AG09319 (cell line): ENCODE measurements at regions not wholly inside any gene's neighbourhood (a gene's known extent, or its start where the extent isn't known, plus 50 kb on each side); places are given as distances from the start of the nearest gene placed in this dataset.
"Not testable (repeated sequence)": the region's sequence is repeated elsewhere in the genome, so short reads cannot be mapped to it uniquely, and the experiment has no call there.

ENCODE experiments used
- DNase-seq: peaks from one replicate; pipeline ENCODE4 v3.0.0-alpha.2; 2010; ENCODE audit warnings: low read depth; ENCODE audit errors: extremely low read depth
- TF ChIP-seq, protein P1 (sequence below): IDR thresholded peaks from 2 replicates; pipeline ENCODE4 v1.5.1; 2011; ENCODE audit warnings: low read depth, mild to moderate bottlenecking, inconsistent platforms, low read length, moderate library complexity

DNA sequence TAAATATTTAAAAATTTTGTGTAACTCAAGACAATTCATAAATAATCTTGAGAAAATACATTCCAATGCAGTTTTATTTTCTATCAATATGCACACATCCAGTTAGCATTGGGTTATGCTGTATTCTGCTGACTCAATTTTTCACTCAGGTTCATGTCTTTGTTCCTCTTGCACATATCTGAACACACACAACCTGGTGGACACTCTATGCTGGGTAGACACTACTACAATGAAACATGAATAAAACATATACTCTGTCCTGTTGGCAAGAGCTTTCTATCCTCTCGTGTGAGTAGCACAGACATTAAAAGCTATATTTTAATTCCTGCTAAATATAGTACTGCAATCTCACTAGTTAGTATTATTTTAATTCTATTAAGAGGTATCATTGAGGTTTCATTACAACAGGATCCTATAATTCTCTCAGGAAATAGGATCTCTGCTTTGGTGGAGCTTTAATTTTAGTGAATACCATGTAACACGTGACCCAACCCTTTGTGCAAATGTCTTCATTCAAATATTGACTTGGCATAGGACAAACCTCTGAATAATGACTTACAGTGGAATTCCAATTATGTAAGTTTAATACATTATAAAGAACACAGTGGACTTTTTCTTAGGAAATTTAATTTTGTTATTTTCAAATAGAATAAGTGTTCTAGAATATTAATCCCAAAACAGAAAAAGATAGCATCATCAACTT lies 342.3 kb upstream of the TMEFF2 start:
- no peak for DNase-seq

DNA sequence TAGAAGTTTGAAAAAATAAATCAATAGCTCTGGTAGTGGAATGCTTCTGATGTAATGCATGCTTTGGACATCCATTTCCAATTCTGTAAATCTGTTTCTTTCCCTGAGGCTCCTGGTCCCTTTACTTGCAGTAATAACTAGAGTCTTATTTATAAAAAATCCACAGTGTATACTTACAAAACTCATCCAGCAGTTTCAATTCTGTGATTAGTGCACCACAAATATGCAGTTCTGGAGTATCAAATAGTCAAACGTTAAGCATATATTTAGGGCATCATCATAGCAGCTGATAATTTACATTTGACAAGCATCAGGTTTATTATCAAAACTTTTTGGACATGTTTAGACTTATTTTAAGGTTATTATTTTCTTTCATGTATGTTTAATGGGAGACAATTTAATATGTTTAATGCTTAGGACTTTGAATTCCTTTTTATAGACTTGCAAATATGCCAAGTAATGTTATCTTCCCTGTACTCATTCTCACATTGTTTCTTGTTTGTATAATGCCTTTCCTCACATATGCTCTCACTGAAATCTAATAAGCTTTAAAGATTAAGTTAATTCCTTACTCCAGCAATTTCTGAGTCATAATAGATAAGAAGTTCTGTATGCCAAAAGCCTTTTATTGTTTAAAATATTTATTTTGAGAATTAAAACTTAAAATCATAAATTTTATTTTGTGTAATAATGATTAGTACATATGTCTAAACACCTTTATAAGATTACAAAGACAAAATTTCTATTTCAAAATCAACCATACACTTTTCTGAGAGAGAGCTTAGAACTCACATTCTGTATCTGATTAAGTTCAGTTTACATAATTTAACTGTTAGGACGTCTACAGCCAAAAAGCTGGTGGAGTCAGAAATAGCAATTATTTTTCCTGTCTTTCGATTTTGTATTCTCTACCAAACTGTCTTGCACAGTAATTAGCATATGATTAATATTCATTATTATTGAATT lies 341.5 kb upstream of the TMEFF2 start:
- DNase-seq, result no peak
- TF ChIP-seq, protein P1, sequence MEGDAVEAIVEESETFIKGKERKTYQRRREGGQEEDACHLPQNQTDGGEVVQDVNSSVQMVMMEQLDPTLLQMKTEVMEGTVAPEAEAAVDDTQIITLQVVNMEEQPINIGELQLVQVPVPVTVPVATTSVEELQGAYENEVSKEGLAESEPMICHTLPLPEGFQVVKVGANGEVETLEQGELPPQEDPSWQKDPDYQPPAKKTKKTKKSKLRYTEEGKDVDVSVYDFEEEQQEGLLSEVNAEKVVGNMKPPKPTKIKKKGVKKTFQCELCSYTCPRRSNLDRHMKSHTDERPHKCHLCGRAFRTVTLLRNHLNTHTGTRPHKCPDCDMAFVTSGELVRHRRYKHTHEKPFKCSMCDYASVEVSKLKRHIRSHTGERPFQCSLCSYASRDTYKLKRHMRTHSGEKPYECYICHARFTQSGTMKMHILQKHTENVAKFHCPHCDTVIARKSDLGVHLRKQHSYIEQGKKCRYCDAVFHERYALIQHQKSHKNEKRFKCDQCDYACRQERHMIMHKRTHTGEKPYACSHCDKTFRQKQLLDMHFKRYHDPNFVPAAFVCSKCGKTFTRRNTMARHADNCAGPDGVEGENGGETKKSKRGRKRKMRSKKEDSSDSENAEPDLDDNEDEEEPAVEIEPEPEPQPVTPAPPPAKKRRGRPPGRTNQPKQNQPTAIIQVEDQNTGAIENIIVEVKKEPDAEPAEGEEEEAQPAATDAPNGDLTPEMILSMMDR, result no peak

More for the DNA sequence above, 342.3 kb upstream of the TMEFF2 start:
- TF ChIP-seq, protein P1, result no peak

DNA sequence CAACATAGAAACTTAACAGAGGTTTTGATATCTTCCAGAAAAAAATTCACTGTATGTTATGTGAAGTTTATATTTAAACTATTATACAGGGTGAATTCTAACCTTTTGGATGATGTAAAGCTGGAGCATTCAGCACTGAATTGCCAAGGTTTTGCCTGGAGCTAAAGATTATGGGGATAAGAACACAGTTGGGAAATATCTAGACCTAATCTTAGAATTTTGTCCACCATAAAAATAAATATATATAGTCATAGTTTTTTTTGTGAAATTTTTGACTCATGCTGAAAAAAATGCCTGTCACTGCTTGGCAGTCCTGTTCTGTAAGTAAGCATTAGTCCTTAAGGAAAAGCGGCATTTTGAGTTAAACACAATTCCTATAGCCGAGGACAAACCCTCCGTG lies 339.3 kb upstream of the TMEFF2 start:
- TF ChIP-seq, protein P1, result no peak
- no peak for DNase-seq

DNA sequence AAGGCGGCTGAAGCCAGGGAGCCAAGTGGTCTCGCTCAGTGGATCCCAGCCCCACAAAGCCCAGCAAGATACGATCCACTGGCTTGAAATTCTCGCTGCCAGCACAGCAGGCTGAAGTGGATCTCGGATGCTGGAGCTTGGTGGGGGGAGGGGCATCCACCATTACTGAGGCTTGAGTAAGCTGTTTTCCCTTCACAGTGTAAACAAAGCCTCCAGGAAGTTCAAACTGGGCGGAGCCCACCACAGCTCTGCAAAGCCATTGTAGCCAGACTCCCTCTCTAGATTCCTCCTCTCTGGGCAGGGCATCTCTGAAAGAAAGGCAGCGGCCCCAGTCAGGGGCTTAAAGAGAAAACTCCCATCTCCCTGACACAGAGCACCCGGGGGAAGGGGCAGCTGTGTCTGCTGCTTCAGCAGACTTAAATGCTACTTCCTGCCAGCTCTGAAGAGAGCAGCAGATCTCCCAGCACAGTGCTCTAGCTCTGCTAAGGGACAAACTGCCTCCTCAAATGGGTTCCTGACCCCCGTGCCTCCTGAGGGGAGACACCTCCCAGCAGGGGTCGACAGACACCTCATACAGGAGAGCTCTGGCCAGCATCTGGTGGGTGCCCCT lies 330.0 kb upstream of the TMEFF2 start:
- DNase-seq, result not testable (repeated sequence)

DNA sequence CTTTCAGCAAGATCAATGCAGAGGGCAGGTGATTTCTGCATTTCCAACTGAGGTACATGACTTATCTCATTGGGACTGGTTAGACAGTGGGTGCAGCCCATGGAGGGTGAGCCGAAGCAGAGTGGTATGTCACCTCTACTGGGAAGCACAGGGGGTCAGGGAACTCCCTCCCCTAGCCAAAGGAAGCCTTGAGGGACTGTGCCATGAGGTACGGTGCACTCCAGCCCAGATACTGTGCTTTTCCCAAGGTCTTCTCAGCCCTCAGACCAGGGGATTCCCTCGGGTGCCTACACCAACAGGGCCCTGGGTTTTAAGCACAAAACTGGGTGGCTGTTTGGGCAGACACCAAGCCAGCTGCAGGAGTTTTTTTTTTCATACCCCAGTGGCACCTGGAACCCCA lies 329.5 kb upstream of the TMEFF2 start:
- DNase-seq, result not testable (repeated sequence)

DNA sequence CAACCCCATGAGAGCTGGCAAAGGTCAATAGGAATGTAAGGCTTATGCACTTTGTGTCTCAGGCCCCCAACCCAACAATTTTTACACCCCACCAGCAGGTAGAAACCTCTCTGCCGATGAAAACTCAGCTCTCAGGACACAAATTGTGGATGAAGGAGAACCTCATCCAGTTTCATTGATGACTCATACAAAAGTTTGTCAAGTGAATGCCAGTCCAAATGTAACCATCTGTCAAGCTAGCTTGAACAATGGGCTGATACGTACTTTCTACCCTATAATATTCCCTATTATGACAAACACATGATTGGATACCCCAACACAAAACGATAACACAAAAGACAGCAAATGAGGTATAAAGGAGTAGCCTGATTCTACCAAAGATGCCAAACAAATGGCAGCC lies 321.2 kb upstream of the TMEFF2 start:
- TF ChIP-seq, protein P1, result no peak
- DNase-seq, result no peak

DNA sequence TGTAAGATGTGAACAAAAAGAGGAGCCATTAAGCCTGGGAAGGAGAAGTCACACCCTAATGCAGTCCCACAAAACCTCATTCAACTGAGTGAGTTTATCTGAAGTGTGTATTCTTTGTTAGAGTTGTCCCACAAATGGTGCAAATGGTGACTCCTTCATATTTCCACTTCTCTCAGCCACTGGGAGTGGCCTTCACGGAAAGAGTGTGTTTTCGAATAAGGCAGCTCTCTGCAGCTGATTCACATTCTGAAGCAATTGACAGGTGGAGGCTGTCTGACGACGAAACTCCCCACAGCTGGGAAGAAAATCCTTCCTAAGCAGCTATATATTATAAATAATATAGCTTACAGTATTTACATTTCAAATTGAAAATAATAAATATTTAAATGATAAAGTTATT lies 318.8 kb upstream of the TMEFF2 start:
- no peak for DNase-seq
- TF ChIP-seq, protein P1, result no peak

DNA sequence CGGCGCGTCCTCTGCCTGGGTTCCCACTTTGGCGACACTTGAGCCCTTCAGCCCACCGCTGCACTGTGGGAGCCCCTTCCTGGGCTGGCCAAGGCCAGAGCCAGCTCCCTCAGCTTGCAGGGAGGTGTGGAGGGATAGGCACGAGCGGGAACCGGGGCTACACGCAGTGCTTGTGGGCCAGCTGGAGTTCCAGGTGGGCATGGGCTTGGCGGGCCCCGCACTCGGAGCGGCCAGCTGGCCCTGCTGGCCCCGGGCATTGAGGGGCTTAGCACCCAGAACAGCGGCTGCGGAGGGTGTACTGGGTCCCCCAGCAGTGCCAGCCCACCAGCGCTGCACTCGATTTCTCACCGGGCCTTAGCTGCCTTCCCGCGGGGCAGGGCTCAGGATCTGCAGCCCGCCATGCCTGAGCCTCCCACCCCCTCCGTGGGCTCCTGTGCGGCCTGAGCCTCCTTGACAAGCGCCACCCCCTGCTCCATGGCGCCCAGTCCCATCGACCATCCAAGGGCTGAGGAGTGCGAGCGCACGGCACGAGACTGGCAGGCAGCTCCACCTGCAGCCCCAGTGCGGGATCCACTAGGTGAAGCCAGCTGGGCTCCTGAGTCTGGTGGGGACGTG lies 313.2 kb upstream of the TMEFF2 start:
- not testable (repeated sequence) for DNase-seq
